ENCODE measurements at regions not wholly inside any gene's neighbourhood (a gene's known extent, or its start where the extent isn't known, plus 50 kb on each side); places are given as distances from the start of the nearest gene placed in this dataset.

DNA sequence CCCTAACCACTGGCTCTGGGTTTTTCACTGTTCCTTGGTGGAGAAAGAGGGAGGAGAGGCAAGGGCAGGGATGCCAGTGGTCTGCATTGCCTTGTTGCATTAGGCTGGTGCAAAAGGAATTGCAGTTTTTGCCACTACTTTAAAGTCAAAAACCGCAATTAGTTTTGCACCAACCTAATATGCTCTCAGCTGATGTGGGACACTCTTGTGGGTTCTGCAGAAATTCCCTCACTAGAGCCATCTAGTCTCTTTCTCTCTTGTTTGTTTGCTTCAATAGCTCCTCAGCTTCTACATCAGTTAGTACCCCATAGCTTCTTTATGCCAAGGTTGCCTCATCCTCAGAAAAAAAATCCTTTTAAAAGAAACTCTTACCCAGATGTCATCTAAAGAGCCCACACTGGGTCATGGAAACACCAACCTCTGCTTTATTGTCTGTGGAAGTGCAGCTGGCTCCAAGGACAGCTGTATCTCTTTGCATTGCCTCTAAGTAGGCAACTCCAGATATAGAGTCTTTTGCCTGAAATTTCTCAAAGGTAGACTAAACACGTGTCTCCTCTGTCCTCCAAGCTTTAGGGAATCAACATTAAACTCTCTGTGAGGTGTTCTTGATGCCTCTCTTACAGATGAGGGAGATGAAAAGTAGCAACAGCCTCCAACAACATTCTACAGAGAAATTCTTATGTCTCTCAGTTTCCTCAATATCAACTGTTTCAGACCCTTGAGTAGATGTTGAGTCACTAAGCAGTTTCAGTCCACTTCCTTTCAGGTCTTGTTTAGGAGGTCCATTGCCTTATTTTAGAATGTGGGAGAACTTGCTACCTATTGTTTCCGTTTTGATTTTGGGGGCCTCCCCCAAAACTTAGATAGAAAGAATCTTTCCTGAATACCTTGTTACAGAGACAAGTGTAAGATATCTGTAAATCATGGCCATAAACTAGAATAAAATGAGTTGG lies 84.9 kb upstream of the MEF2C start:
- intact Hi-C loops (cut with micrococcal nuclease) = no loop called here
- dilution Hi-C loops (cut with HindIII; ENCODE audit: low sequenced_read_pairs, unreplicated experiment) = no loop called here
- Histone ChIP-seq H3K9ac (ENCODE audit: low read depth, low read length) (no peak overlapping the region), H3K14ac (replicated peaks; ENCODE audit: low read depth, low read length) (no peak overlapping the region), H3K4me1 (ENCODE audit: control insufficient read depth, insufficient read depth, low read length) (no peaks in the 10 kb centered on the region), H2AK9ac (replicated peaks; ENCODE audit: low read depth, low read length, poor library complexity) (no peak overlapping the region), H3K4me2 (ENCODE audit: low read depth, low read length) (no peak overlapping the region), H4K5ac (ENCODE audit: low read depth, low read length) (no peak overlapping the region), H2BK120ac (ENCODE audit: low read depth, low read length) (no peak overlapping the region), H2BK20ac (ENCODE audit: low read depth, low read length) (no peak overlapping the region), H2BK15ac (ENCODE audit: low read depth, low read length) (no peak overlapping the region), H3K4me3 (ENCODE audit: insufficient read depth, low read depth, low read length) (no peak overlapping the region), H3K27me3 (ENCODE audit: control insufficient read depth, insufficient read depth, low read length) (peaks cover 4% of the 10 kb centered on the region; the same call in 1 of the 2 replicates), H4K8ac (ENCODE audit: low read depth in 2 of 2, low read length in 2 of 2) (no peak overlapping the region), H3K9me1 (ENCODE audit: insufficient read depth, low read length) (no peaks in the 10 kb centered on the region), H3K79me1 (ENCODE audit: low read depth in 1 of 2, low read length in 2 of 2) (no peaks in the 10 kb centered on the region), H3K23ac (ENCODE audit: low read depth, low read length) (no peak overlapping the region), H2AFZ (replicated peaks; ENCODE audit: low read length, poor library complexity) (no peak overlapping the region), H3K56ac (ENCODE audit: extremely low read depth, insufficient read depth, low read length) (no peak overlapping the region), H3K36me3 (ENCODE audit: control insufficient read depth, insufficient read depth, low read length) (no peaks in the 10 kb centered on the region), H4K20me1 (ENCODE audit: insufficient read depth, low read length) (no peaks in the 10 kb centered on the region), H4K91ac (ENCODE audit: insufficient read depth, low read depth, low read length) (no peak overlapping the region), H2BK5ac (ENCODE audit: low read depth, low read length, poor library complexity, severe bottlenecking) (no peak overlapping the region), H3K18ac (ENCODE audit: low read depth, low read length) (no peak overlapping the region), H3K4ac (ENCODE audit: low read depth, low read length) (no peak overlapping the region), H3K9me3 (ENCODE audit: control insufficient read depth, insufficient read depth, low read length) (no peaks in the 10 kb centered on the region), H2AK5ac (ENCODE audit: low read depth, low read length) (no peak overlapping the region), H3K27ac (ENCODE audit: insufficient read depth, low read length) (no peak overlapping the region)
- 71% methylated on average over 1 of the region's 3 CpGs; no CpG with 5 or more reads in 1 of the 2 experiments for WGBS, 2 experiments (ENCODE audit: extremely low coverage in 2 of 2, insufficient read length in 1 of 2)
- in situ Hi-C loops (cut with MboI; ENCODE audit: low sequenced_read_pairs) = no loop called here
- ATAC-seq (ENCODE audit: low read depth) (no peak), DNase-seq (no peak)
- no TSS peak for BruUV-seq (replicated peaks)
- CTCF ChIA-PET = interaction anchor here (0.6 kb wide), 1 partner anchor 28 kb away, joined by 3 read pairs; no protein-coding TSS in a partner anchor
- TF ChIP-seq POLR2A (IDR thresholded peaks at IDR 0.05; ENCODE audit: low read depth, low read length) (no peak), RAD21 (IDR thresholded peaks at IDR 0.05; ENCODE audit: low read length) (no peak), RFX5 (IDR thresholded peaks at IDR 0.05; ENCODE audit: low read depth, low read length) (no peak), NFE2L2 (IDR thresholded peaks at IDR 0.05; ENCODE audit: low read depth, low read length) (no peak), MXI1 (IDR thresholded peaks at IDR 0.05; ENCODE audit: borderline replicate concordance, low read depth, low read length) (no peak), CHD1 (IDR thresholded peaks at IDR 0.05; ENCODE audit: low read depth, low read length) (no peak), SMC3 (IDR thresholded peaks at IDR 0.05; ENCODE audit: low read depth, low read length) (no peak), BHLHE40 (IDR thresholded peaks at IDR 0.05; ENCODE audit: low read depth, low read length) (no peak), RCOR1 (IDR thresholded peaks at IDR 0.05; ENCODE audit: insufficient replicate concordance, low read length) (no peak), FOS (IDR thresholded peaks at IDR 0.05; ENCODE audit: low read depth, low read length) (no peak)
- POLR2A ChIA-PET (ENCODE audit: unreplicated experiment) = no interaction called here
